IMR-90 (cell line): ENCODE measurements at regions not wholly inside any gene's neighbourhood (a gene's known extent, or its start where the extent isn't known, plus 50 kb on each side); places are given as distances from the start of the nearest gene placed in this dataset.

ENCODE experiments used
- ATAC-seq: fragments of 200-7000 bp; cut with Tn5 transposase; 2 replicates; pipeline ENCODE4 v1.9.1; 2020; ENCODE audit warnings: low read depth, mild to moderate bottlenecking, moderate library complexity
- BruUV-seq: library from RNA; stranded (reverse); fragments of 400-500 nt; replicated peaks from 2 replicates; lab custom pipeline; 2021; lab: Mats Ljungman, UMichigan
- CTCF ChIA-PET: fragments of 300-600 bp; formaldehyde crosslinking; extraction: SDS; loops from one replicate; lab custom pipeline; 2021; ENCODE audit warnings: antibody characterized with exemption; lab: Yijun Ruan, JAX
- POLR2A ChIA-PET: fragments of 300-600 bp; sonication (Branson Sonifier 250); formaldehyde crosslinking; loops from one replicate; lab custom pipeline; 2022; ENCODE audit warnings: antibody characterized with exemption; ENCODE audit not compliant: unreplicated experiment; lab: Charles Lee
- DNase-seq: peaks from one replicate; pipeline ENCODE4 v3.0.0; 2013
- H2AFZ ChIP-seq: replicated peaks from 2 replicates; pipeline ENCODE3; 2013; ENCODE audit warnings: low read length, mild to moderate bottlenecking; ENCODE audit not compliant: poor library complexity
- H2AK5ac ChIP-seq: 2 replicates; pipeline ENCODE4 v1.6.1; 2013; ENCODE audit warnings: low read depth, low read length, inconsistent platforms
- H2AK9ac ChIP-seq: replicated peaks from 2 replicates; pipeline ENCODE3; 2013; ENCODE audit warnings: mild to moderate bottlenecking, low read depth, low read length, moderate library complexity; ENCODE audit not compliant: poor library complexity
- H2BK120ac ChIP-seq: 2 replicates; pipeline ENCODE4 v1.6.1; 2013; ENCODE audit warnings: low read depth, low read length, inconsistent platforms
- H2BK15ac ChIP-seq: 3 replicates; pipeline ENCODE4 v1.6.1; 2013; ENCODE audit warnings: low read depth, low read length, inconsistent platforms
- H2BK20ac ChIP-seq: 2 replicates; pipeline ENCODE4 v1.6.1; 2013; ENCODE audit warnings: low read depth, mild to moderate bottlenecking, inconsistent platforms, low read length, moderate library complexity
- H2BK5ac ChIP-seq: 2 replicates; pipeline ENCODE4 v1.6.1; 2013; ENCODE audit warnings: mild to moderate bottlenecking, low read depth, low read length, inconsistent platforms; ENCODE audit not compliant: poor library complexity, severe bottlenecking
- H3K14ac ChIP-seq: replicated peaks from 2 replicates; pipeline ENCODE4 v1.6.1; 2013; ENCODE audit warnings: low read depth, low read length, inconsistent platforms
- H3K18ac ChIP-seq: 2 replicates; pipeline ENCODE4 v1.6.1; 2013; ENCODE audit warnings: low read depth, low read length, control low read depth
- H3K23ac ChIP-seq: 2 replicates; pipeline ENCODE4 v1.6.1; 2013; ENCODE audit warnings: low read depth, low read length, inconsistent platforms
- H3K27ac ChIP-seq: 2 replicates; pipeline ENCODE4 v1.5.1; 2013; ENCODE audit warnings: mild to moderate bottlenecking, control low read depth, low read length; ENCODE audit not compliant: insufficient read depth
- H3K27me3 ChIP-seq: 2 replicates; pipeline ENCODE4 v1.6.1; 2013; ENCODE audit warnings: low read length; ENCODE audit not compliant: control insufficient read depth, insufficient read depth
- H3K36me3 ChIP-seq: 2 replicates; pipeline ENCODE4 v1.6.1; 2013; ENCODE audit warnings: low read length, mixed read lengths; ENCODE audit not compliant: control insufficient read depth, insufficient read depth
- H3K4ac ChIP-seq: 2 replicates; pipeline ENCODE4 v1.6.1; 2013; ENCODE audit warnings: low read depth, low read length, inconsistent platforms
- H3K4me1 ChIP-seq: 2 replicates; pipeline ENCODE4 v1.6.1; 2013; ENCODE audit warnings: low read length, mixed read lengths; ENCODE audit not compliant: control insufficient read depth, insufficient read depth
- H3K4me2 ChIP-seq: 2 replicates; pipeline ENCODE4 v1.6.1; 2013; ENCODE audit warnings: low read depth, mild to moderate bottlenecking, control low read depth, low read length, moderate library complexity
- H3K4me3 ChIP-seq: 2 replicates; pipeline ENCODE4 v1.5.1; 2013; ENCODE audit warnings: low read depth, mild to moderate bottlenecking, control low read depth, low read length, moderate library complexity; ENCODE audit not compliant: insufficient read depth
- H3K56ac ChIP-seq: 2 replicates; pipeline ENCODE4 v1.6.1; 2013; ENCODE audit warnings: low read length, inconsistent platforms; ENCODE audit not compliant: insufficient read depth; ENCODE audit errors: extremely low read depth
- H3K79me1 ChIP-seq, 2 experiments: 2 replicates each; pipeline ENCODE4 v1.6.1; 2013; ENCODE audit warnings: low read length in 2 of 2, inconsistent platforms in 1 of 2, low read depth in 1 of 2
- H3K9ac ChIP-seq: 2 replicates; pipeline ENCODE4 v1.6.1; 2013; ENCODE audit warnings: low read depth, low read length, control low read depth
- H3K9me1 ChIP-seq: 2 replicates; pipeline ENCODE4 v1.6.1; 2013; ENCODE audit warnings: low read length, inconsistent platforms; ENCODE audit not compliant: insufficient read depth
- H3K9me3 ChIP-seq: 2 replicates; pipeline ENCODE4 v1.6.1; 2013; ENCODE audit warnings: low read length; ENCODE audit not compliant: control insufficient read depth, insufficient read depth
- H4K20me1 ChIP-seq: 2 replicates; pipeline ENCODE4 v1.6.1; 2013; ENCODE audit warnings: low read length, inconsistent platforms; ENCODE audit not compliant: insufficient read depth
- H4K5ac ChIP-seq: 2 replicates; pipeline ENCODE4 v1.6.1; 2013; ENCODE audit warnings: mild to moderate bottlenecking, low read depth, low read length, control low read depth
- H4K8ac ChIP-seq, 2 experiments: 2 replicates each; pipeline ENCODE4 v1.6.1; 2013; ENCODE audit warnings: low read depth in 2 of 2, low read length in 2 of 2, control low read depth in 1 of 2, inconsistent platforms in 1 of 2
- H4K91ac ChIP-seq: 2 replicates; pipeline ENCODE4 v1.6.1; 2013; ENCODE audit warnings: low read depth, low read length, inconsistent platforms; ENCODE audit not compliant: insufficient read depth
- MAZ ChIP-seq: IDR thresholded peaks from 2 replicates; pipeline ENCODE4 v1.6.1; 2012; ENCODE audit warnings: low read depth, mild to moderate bottlenecking, low read length, improper control_type of control experiment, moderate library complexity, borderline replicate concordance
- NFE2L2 ChIP-seq: fragments of 150-350 bp; IDR thresholded peaks from 2 replicates; pipeline ENCODE4 v1.6.1; 2016; ENCODE audit warnings: low read depth, mild to moderate bottlenecking, low read length
- RFX5 ChIP-seq: IDR thresholded peaks from 2 replicates; pipeline ENCODE4 v1.8.0; 2012; ENCODE audit warnings: low read depth, mild to moderate bottlenecking, low read length, moderate library complexity
- SMC3 ChIP-seq: fragments of 150-350 bp; IDR thresholded peaks from 2 replicates; pipeline ENCODE4 v1.6.1; 2016; ENCODE audit warnings: low read depth, mild to moderate bottlenecking, antibody characterized with exemption, low read length, moderate library complexity
- USF2 ChIP-seq: fragments of 150-350 bp; IDR thresholded peaks from 2 replicates; pipeline ENCODE4 v1.6.1; 2017; ENCODE audit warnings: mild to moderate bottlenecking, antibody characterized with exemption, low read length, low read depth
- WGBS, 2 experiments: methylation state at CpG; one replicate each; pipeline versions ENCODE4 v1.1.5 to v1.1.7; 2013; ENCODE audit warnings: missing lambda C conversion rate in 2 of 2; ENCODE audit not compliant: insufficient read length in 1 of 2; ENCODE audit errors: extremely low coverage in 2 of 2; 5-methylcytosine and 5-hydroxymethylcytosine counted together
- dilution Hi-C: fragments of 300-500 bp; cut with HindIII; formaldehyde crosslinking; loops from one replicate; pipeline ENCODE4 v1.14.3; 2018; ENCODE audit warnings: low sequenced_read_pairs; ENCODE audit not compliant: unreplicated experiment
- in situ Hi-C: fragments of 300-500 bp; cut with MboI; formaldehyde crosslinking; loops from 3 replicates; pipeline ENCODE4 v1.14.3; 2019; ENCODE audit warnings: low sequenced_read_pairs, inconsistent platforms, mixed read lengths
- intact Hi-C: fragments of 100-400 bp; cut with micrococcal nuclease; formaldehyde crosslinking; loops from 2 replicates; pipeline ENCODE4 v1.10.0; 2022

- Histone ChIP-seq H4K20me1 (no peaks in the 10 kb centered on the region), H3K4me3 (no peak overlapping the region), H3K79me1 (no peaks in the 10 kb centered on the region), H2BK20ac (no peak overlapping the region), H3K27me3 (no peaks in the 10 kb centered on the region), H3K9me3 (peaks cover 74% of the 10 kb centered on the region), H2AK9ac (no peak overlapping the region), H3K9me1 (no peaks in the 10 kb centered on the region), H2BK5ac (no peak overlapping the region), H2BK120ac (no peak overlapping the region), H3K4ac (no peak overlapping the region), H4K8ac (no peak overlapping the region), H3K36me3 (no peaks in the 10 kb centered on the region), H3K18ac (no peak overlapping the region), H4K91ac (no peak overlapping the region), H3K56ac (no peak overlapping the region), H4K5ac (no peak overlapping the region), H3K4me1 (no peaks in the 10 kb centered on the region), H2AFZ (no peak overlapping the region), H2BK15ac (no peak overlapping the region), H3K9ac (no peak overlapping the region), H2AK5ac (no peak overlapping the region), H3K23ac (no peak overlapping the region), H3K14ac (no peak overlapping the region), H3K4me2 (no peak overlapping the region), H3K27ac (no peak overlapping the region)
- intact Hi-C loops (no loop called here), dilution Hi-C loops (no loop called here), in situ Hi-C loops (no loop called here)
- no peak for TF ChIP-seq SMC3
- no peak for TF ChIP-seq USF2
- no peak for TF ChIP-seq MAZ
- no peak for TF ChIP-seq RFX5
- no peak for TF ChIP-seq NFE2L2
- ChIA-PET CTCF (no interaction called here), POLR2A (no interaction called here)
- ATAC-seq (no peak), DNase-seq (no peak)
- no TSS peak for BruUV-seq
- 74% methylated on average over 12 of the region's 29 CpGs; no CpG with 5 or more reads in 1 of the 2 experiments for WGBS, 2 experiments
Measured at GRCh38 chr14:104305511-104306449, 167.4 kb downstream of the KIF26A start.
